Stimulated activated CD4-positive, alpha-beta T cell treated with anti-CD3 and anti-CD28 coated beads, Interleukin-12 subunit alpha, Interleukin-12 subunit beta, amount 100 ng/mL, for 48 hours (primary cell): ENCODE measurements at regions not wholly inside any gene's neighbourhood (a gene's known extent, or its start where the extent isn't known, plus 50 kb on each side); places are given as distances from the start of the nearest gene placed in this dataset.
A peak's percentile ranks its signal among the peaks of the same experiment; 100 is the strongest.

Experiments used
- DNase-seq, 3 donors: peaks; one replicate each; pipeline ENCODE4 v3.0.0-alpha.2; 2020; ENCODE audit warnings: low read depth in 2 of 3, low spot score in 1 of 3

- DNase-seq, result no peak
Observed at GRCh38 chr16:85289760-85290625, 177.7 kb upstream of the CIBAR2 start.

GRCh38 chr16:85290626-85291301 lies 178.5 kb upstream of the CIBAR2 start:
- no peak for DNase-seq

GRCh38 chr16:85291302-85292148 lies 179.3 kb upstream of the CIBAR2 start:
- no peak for DNase-seq

- DNase-seq, result no peak
Observed at GRCh38 chr16:85293458-85293857, 181.2 kb upstream of the CIBAR2 start.

GRCh38 chr16:85293904-85294642 lies 181.8 kb upstream of the CIBAR2 start:
- no peak for DNase-seq

GRCh38 chr16:85294810-85295508 lies 182.7 kb upstream of the CIBAR2 start:
- DNase-seq, result no peak

- DNase-seq, result peak in 2 of 3 donors; percentile 41 to 56
Observed at GRCh38 chr16:85296859-85297660, 184.8 kb upstream of the CIBAR2 start.

- no peak for DNase-seq
Observed at GRCh38 chr16:85297881-85298280, 185.6 kb upstream of the CIBAR2 start.

GRCh38 chr16:85300406-85300968 lies 188.2 kb upstream of the CIBAR2 start:
- DNase-seq, result no peak

- no peak for DNase-seq
Observed at GRCh38 chr16:85301231-85301630, 189.0 kb upstream of the CIBAR2 start.

- no peak for DNase-seq
Observed at GRCh38 chr16:85302018-85302847, 190.0 kb upstream of the CIBAR2 start.

GRCh38 chr16:85302848-85303353 lies 190.6 kb upstream of the CIBAR2 start:
- no peak for DNase-seq

- DNase-seq, result peak; percentile 71 to 72 (median 72)
Observed at GRCh38 chr16:85303354-85303883, 191.1 kb upstream of the CIBAR2 start.

GRCh38 chr16:85304337-85304736 lies 192.1 kb upstream of the CIBAR2 start:
- DNase-seq, result no peak

GRCh38 chr16:85306071-85306792 lies 194.0 kb upstream of the CIBAR2 start:
- DNase-seq, result peak; percentile 71 to 79 (median 77)

GRCh38 chr16:85306793-85307551 lies 194.7 kb upstream of the CIBAR2 start:
- no peak for DNase-seq
